ENCODE measurements at regions not wholly inside any gene's neighbourhood (a gene's known extent, or its start where the extent isn't known, plus 50 kb on each side); places are given as distances from the start of the nearest gene placed in this dataset.

- DNase-seq (ENCODE audit: low spot score), result no peak
Observed at GRCh38 chr5:53330491-53330890, 149.9 kb upstream of the FST start.

DNA sequence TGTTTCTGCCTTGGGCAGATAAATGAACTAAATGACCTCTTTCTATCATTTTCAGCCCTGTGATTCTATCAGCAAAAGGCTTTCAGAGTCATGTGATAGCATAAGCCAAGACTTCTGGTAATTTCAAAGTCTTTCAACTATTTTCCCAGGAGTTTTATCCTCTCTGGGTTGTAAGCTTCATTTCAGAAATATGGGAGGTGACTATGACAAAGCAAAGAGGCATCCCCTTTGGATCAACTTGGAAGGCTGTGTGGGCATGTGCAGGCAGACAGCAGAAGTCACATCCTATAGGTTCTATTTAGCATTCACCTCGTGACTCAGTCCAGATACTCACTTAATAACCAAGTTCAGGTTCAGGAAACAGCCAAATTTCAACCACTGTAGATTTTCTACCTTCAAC is 149.0 kb upstream of the FST start:
- no peak for DNase-seq (ENCODE audit: low spot score)

GRCh38 chr5:53333160-53333559 is 147.3 kb upstream of the FST start:
- no peak for DNase-seq (ENCODE audit: low spot score)

DNA sequence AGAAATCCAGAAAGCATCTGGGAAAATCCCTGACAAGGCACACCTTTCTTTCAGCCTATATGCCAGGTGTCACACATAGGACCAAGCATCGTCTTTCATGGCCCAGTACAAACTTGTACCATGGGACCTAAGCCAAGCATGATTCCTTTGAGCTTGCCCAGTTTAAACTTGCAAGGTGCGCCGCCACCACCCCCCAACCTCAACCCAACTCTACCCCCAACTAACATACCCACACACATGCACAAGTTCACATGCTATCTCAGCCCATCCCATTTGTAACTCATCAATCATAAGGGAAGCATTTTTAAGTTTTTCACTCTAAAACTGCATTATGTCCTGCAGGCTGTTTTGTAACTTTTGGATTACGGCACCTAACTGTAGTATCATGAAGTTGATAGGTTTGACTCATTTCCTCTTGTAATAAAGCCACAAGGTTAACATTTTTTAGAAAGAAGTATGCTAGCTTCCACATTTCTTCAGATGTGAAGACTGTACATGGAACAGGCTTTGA is 145.9 kb upstream of the FST start:
- DNase-seq (ENCODE audit: low spot score), result no peak

- DNase-seq (ENCODE audit: low spot score), result no peak
Observed at GRCh38 chr5:53335115-53335514, 145.3 kb upstream of the FST start.

GRCh38 chr5:53337827-53338226 is 142.6 kb upstream of the FST start:
- DNase-seq (ENCODE audit: low spot score), result no peak

DNA sequence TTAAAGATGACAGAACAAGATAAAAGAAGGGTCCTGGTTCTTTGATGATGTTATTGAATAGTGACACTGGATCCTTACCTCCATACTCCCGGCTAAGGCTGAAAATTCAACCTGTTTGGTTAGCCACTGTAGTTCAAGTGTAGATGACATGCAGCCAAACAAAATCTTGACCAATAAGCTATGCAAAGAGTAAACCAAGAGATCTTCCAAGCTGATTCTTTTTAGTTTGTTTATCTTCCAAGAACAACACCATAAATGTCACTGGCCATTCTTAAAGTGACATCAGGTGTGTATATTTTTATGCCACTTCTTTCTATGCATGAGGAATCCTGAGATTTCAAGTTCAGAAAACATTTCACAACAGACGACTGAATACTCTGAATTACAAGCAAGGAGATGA is 141.5 kb upstream of the FST start:
- DNase-seq (ENCODE audit: low spot score), result no peak

DNA sequence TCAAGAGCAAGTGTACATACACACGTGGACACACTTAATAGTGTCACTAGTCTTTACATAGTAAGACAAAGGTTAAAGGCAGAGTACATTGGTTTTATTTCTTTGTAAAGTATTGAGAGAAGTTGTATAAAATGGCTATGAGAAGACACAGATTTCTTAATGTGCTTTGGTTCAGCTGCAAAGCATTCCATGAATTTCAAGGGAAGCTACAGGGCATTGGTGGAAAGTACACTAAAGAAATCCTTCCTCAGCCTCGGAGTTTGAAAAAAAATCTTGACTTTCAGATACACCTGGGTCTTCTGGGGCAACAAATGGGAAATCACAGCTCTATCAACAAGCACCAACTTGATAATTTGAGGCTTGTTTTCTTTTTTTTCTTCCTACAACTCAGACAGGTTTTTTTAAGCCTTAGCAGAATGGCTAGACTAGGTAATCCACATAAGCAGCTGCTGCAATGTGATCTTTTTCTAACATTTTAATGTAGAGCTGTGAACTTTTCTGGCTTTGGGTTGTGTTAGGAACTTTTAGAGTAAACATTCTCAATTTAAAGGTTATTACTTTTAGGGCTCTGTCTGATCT is 140.4 kb upstream of the FST start:
- no peak for DNase-seq (ENCODE audit: low spot score)

DNA sequence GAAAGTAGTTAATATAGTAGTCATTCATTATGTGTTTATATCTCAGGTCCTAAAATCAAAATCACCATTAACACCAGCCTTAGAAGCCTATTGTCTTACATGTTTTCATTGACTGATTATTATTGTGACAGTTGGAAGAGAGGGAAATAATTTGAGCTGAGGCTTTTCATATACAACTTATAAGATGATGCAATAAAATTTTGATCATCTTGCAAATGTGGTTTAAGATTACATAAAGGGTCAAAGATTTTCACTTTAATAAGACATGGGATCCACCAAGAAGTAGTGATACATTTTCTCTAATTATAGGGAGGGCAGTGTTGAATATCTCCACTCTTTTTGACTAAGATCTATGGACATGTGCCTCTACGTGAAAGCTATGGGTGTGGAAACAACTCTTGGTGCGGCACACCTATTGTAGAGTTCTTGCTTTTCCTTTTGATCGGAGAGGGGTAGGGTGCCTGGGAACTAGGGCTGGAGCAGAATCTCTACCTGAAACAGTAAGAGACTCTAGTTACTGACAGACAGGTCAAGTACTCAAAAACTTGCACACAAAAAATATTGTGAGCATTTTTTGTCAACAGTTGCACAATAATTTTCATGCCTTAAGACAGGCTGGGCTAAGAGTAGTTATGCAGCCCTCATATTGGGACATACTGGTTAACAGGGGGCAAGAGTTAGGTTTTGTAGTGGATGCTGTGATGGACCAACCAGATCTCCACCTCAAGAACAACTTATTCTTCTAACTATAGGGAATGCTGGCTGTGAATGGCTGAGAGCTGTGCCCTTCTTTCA is 139.3 kb upstream of the FST start:
- no peak for DNase-seq (ENCODE audit: low spot score)

- DNase-seq (ENCODE audit: low spot score), result no peak
Observed at GRCh38 chr5:53342236-53342635, 138.2 kb upstream of the FST start.

- no peak for DNase-seq (ENCODE audit: low spot score)
Observed at GRCh38 chr5:53343187-53343586, 137.2 kb upstream of the FST start.

DNA sequence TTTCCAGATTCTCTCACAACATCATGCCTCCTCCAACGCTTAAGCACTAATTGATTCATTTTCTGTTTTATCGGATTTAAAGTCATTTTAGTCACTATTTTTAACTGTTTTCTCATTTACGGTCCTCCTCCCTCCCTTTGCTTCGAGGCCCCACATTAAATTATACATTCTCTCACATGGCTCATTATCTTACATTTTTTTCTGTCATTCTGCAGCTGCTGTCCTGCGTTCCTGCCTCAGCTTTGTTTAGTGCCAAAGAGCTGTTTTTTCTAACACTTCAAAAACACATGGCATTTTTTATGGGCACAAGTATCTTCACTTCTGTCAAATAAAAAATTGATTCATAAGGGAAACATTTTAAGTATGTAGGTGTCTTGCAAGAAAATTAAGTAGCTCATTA is 130.1 kb upstream of the FST start:
- no peak for DNase-seq (ENCODE audit: low spot score)

- DNase-seq (ENCODE audit: low spot score), result no peak
Observed at GRCh38 chr5:53350991-53351770, 129.2 kb upstream of the FST start.

DNA sequence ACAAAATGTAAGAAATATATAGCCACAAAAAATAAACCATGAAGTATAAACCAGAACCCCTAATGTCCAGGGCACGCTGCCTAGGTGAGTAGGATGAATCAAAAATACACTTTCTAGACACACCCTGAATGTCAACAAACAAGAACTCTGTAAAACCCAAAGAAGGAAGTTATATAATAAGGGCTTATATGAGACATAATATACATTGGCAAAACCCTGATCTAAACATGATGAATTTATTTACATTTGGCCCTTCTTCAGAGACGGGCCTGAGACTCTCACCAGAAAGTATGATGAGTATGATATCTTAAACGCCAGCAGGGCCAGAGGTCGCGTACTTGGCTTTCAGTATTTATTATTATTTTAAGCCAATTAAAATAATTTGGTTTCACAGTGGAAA is 125.1 kb upstream of the FST start:
- no peak for DNase-seq (ENCODE audit: low spot score)

- no peak for DNase-seq (ENCODE audit: low spot score)
Observed at GRCh38 chr5:53355931-53356330, 124.5 kb upstream of the FST start.

- no peak for DNase-seq (ENCODE audit: low spot score)
Observed at GRCh38 chr5:53357439-53357838, 123.0 kb upstream of the FST start.

DNA sequence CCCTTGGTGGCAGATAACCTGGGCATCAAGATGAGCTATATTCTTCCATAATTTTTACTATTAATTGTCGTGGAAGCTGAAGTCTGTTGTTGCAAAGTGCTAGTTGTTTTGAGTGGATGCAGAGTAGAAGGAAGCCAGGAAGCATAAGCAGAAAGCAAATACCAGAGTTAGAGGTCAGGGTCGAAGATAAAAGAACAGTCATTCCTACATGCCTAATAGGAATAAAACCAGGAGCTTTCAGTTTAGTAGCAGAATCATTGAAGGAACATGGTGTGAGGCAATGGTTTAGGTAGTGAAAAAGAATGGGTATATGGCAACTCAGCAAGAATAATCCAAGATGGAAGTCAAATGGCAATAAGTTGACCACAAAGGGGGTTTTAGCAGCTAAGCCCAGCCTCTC is 121.6 kb upstream of the FST start:
- DNase-seq (ENCODE audit: low spot score), result no peak

GRCh38 chr5:53359916-53360517 is 120.4 kb upstream of the FST start:
- no peak for DNase-seq (ENCODE audit: low spot score)

- no peak for DNase-seq (ENCODE audit: low spot score)
Observed at GRCh38 chr5:53360811-53361210, 119.6 kb upstream of the FST start.

DNA sequence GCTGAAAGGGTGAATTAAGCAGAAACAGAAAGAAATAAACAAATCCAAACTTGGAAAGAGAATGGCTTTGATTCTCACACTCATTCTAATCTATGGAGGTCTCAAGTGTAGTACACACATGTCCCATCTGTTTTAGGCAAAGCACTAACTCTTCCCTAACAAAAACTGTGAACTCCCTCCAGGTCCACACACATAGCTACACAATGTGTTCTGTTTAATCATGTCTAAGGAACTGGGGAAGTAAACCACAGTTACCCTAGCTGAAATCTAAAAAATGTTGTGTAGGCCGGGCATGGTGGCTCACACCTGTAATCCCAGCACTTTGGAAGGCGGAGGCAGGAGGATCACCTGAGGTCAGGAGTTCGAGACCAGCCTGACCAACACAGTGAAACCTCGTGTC is 118.7 kb upstream of the FST start:
- DNase-seq (ENCODE audit: low spot score), result no peak

- no peak for DNase-seq (ENCODE audit: low spot score)
Observed at GRCh38 chr5:53362521-53362941, 117.9 kb upstream of the FST start.

DNA sequence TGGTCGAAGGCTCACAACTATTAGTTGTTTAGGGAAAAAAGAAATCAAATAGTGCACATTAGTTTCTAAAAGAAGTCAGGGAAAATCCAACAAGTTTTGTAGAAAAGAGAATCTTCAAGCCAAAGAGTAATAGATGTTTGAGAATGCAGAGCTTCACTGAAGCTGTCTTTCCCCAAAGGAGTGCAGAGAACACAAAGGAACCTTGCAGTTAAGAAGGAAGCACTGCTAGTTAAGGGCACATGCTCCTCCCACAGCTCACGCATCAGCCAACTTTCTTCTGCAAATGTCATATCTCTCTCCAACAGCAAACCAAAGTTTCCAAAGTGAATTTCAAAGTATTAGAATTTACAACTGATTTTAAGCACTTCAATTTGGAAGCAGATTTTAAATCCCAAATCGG is 116.4 kb upstream of the FST start:
- DNase-seq (ENCODE audit: low spot score), result no peak

GRCh38 chr5:53366245-53366644 is 114.2 kb upstream of the FST start:
- DNase-seq (ENCODE audit: low spot score), result no peak

All from activated CD4-positive, alpha-beta T cell treated with anti-CD3 and anti-CD28 coated beads, Interleukin-2, Interleukin-4, amounts not matched to agents 100 ng/mL and 50 ng/mL, durations not matched to agents 16 hours and 8 hours (primary cell).